HepG2 (cell line): ENCODE measurements at regions not wholly inside any gene's neighbourhood (a gene's known extent, or its start where the extent isn't known, plus 50 kb on each side); places are given as distances from the start of the nearest gene placed in this dataset.

Experiments
- ATAC-seq: fragments of 200-7000 bp; cut with Tn5 transposase; 3 replicates; pipeline ENCODE4 v1.9.1; 2020; ENCODE audit warnings: mild to moderate bottlenecking, moderate library complexity
- BruUV-seq: library from RNA; stranded (reverse); fragments of 400-500 nt; replicated peaks from 2 replicates; lab custom pipeline; 2021; lab: Mats Ljungman, UMichigan
- CTCF ChIA-PET: fragments of 300-600 bp; formaldehyde crosslinking; extraction: SDS; loops from one replicate; lab custom pipeline; 2021; ENCODE audit warnings: low total read pairs, inconsistent platforms, low intra/inter-chr PET ratio; lab: Yijun Ruan, JAX
- POLR2A ChIA-PET: fragments of 350-600 bp; sonication (Branson Sonifier 250); formaldehyde crosslinking; loops from one replicate; lab custom pipeline; 2020; ENCODE audit warnings: antibody characterized with exemption, inconsistent platforms; lab: Yijun Ruan, JAX
- DNase-seq: peaks from one replicate; pipeline ENCODE4 v3.0.0-alpha.2; 2015; ENCODE audit warnings: low spot score
- FAIRE-seq: peaks from 3 replicates; lab custom pipeline; 2011; peaks lifted over from hg19 to GRCh38; lab: Jason Lieb, UNC
- H2AFZ ChIP-seq: one replicate; pipeline ENCODE4 v1.6.1; 2011; ENCODE audit warnings: low read length, inconsistent platforms
- H3K27ac ChIP-seq: fragments of 300-600 bp; 3 replicates; pipeline ENCODE4 v1.8.0; 2011; ENCODE audit warnings: mixed run types, mild to moderate bottlenecking, mixed read lengths, low read length, inconsistent platforms; ENCODE audit not compliant: insufficient read depth; ENCODE audit errors: extremely low read length
- H3K27me3 ChIP-seq, 2 experiments: fragments of 200-600 bp in 1 of 2; 2 replicates in 1 of 2; 3 replicates in 1 of 2; pipeline versions ENCODE4 v1.6.0 to v1.8.0; 2011; ENCODE audit warnings: low read length in 2 of 2, mild to moderate bottlenecking in 2 of 2, moderate library complexity in 2 of 2, inconsistent platforms in 1 of 2; ENCODE audit not compliant: insufficient read depth in 2 of 2, control insufficient read depth in 1 of 2
- H3K36me3 ChIP-seq, 2 experiments: fragments of 200-600 bp in 1 of 2; replicated peaks in 1 of 2; 2 replicates in 1 of 2; 3 replicates in 1 of 2; pipeline versions ENCODE4 v1.5.1 to v1.8.0; 2011; ENCODE audit warnings: low read length in 2 of 2, inconsistent platforms in 1 of 2; ENCODE audit not compliant: insufficient read depth in 2 of 2, control insufficient read depth in 1 of 2
- H3K4me1 ChIP-seq: 2 replicates; pipeline ENCODE4 v1.5.1; 2012; ENCODE audit warnings: low read length, inconsistent platforms; ENCODE audit not compliant: insufficient read depth
- H3K4me2 ChIP-seq: 2 replicates; pipeline ENCODE4 v1.6.0; 2011; ENCODE audit warnings: low read depth, low read length, inconsistent platforms
- H3K4me3 ChIP-seq, 3 experiments: fragments of 200-600 bp in 1 of 3; sonication (generic), shearing (Covaris generic) in 1 of 3; replicated peaks in 1 of 3; 2 replicates each; pipeline ENCODE4 v1.5.1; 2011 to 2016; ENCODE audit warnings: low read length in 3 of 3, inconsistent platforms in 2 of 3, low read depth in 2 of 3, mild to moderate bottlenecking in 2 of 3, control low read depth in 1 of 3, mixed read lengths in 1 of 3; ENCODE audit not compliant: insufficient read depth in 1 of 3
- H3K79me2 ChIP-seq: one replicate; pipeline ENCODE4 v1.6.1; 2011; ENCODE audit warnings: low read length, inconsistent platforms; ENCODE audit not compliant: insufficient read depth
- H3K9ac ChIP-seq: 2 replicates; pipeline ENCODE4 v1.6.0; 2011; ENCODE audit warnings: mild to moderate bottlenecking, low read depth, low read length, inconsistent platforms; ENCODE audit not compliant: insufficient read depth
- H3K9me3 ChIP-seq: 2 replicates; pipeline ENCODE4 v1.5.1; 2012; ENCODE audit warnings: mild to moderate bottlenecking, low read length
- H4K20me1 ChIP-seq: 2 replicates; pipeline ENCODE4 v1.6.0; 2011; ENCODE audit warnings: inconsistent platforms, mild to moderate bottlenecking, low read length, moderate library complexity; ENCODE audit not compliant: insufficient read depth
- MBNL3 ChIP-seq: fragments of 250-450 bp; sonication (Bioruptor Pico); conservative IDR thresholded peaks from 2 replicates; pipeline ENCODE4 v1.8.0; 2022; ENCODE audit warnings: mild to moderate bottlenecking, inconsistent platforms
- MIER3 ChIP-seq: IDR thresholded peaks from 2 replicates; pipeline ENCODE4 v1.6.1; 2016; ENCODE audit warnings: missing compliant biosample characterization, borderline replicate concordance
- MNT ChIP-seq: fragments of 450-650 bp; IDR thresholded peaks from 2 replicates; pipeline ENCODE4 v1.6.1; 2016
- RFXANK ChIP-seq: IDR thresholded peaks from 2 replicates; pipeline ENCODE4 v1.6.1; 2016
- SUZ12 ChIP-seq: fragments of 150-350 bp; IDR thresholded peaks from 2 replicates; pipeline ENCODE4 v1.6.1; 2014; ENCODE audit warnings: low read depth, low read length
- ZBTB2 ChIP-seq: sonication (generic); formaldehyde crosslinking; IDR thresholded peaks from 2 replicates; pipeline ENCODE4 v1.8.0; 2022; ENCODE audit warnings: low read depth, missing genetic modification reagents
- ZBTB40 ChIP-seq, 2 experiments: fragments of 450-650 bp in 1 of 2; sonication (generic) in 1 of 2; formaldehyde crosslinking in 1 of 2; IDR thresholded peaks; 2 replicates each; pipeline versions ENCODE4 v1.6.1 to v1.8.0; 2016 to 2022; ENCODE audit warnings: antibody characterized with exemption in 1 of 2, mild to moderate bottlenecking in 1 of 2, missing genetic modification reagents in 1 of 2
- ZNF414 ChIP-seq: sonication (generic); formaldehyde crosslinking; IDR thresholded peaks from 2 replicates; pipeline ENCODE4 v1.5.0; 2020; ENCODE audit warnings: missing genetic modification reagents
- ZNF496 ChIP-seq: sonication (generic); formaldehyde crosslinking; IDR thresholded peaks from 2 replicates; pipeline ENCODE4 v1.8.1; 2023; ENCODE audit warnings: mild to moderate bottlenecking, moderate library complexity, missing genetic modification reagents; ENCODE audit not compliant: insufficient replicate concordance
- WGBS: methylation state at CpG from one replicate; pipeline ENCODE4 v1.1.6; 2017; ENCODE audit warnings: low lambda C conversion rate; 5-methylcytosine and 5-hydroxymethylcytosine counted together
- in situ Hi-C: cut with HindIII; loops from 2 replicates; pipeline ENCODE4 v1.10.0; 2017; ENCODE audit warnings: low pct_unique_long_range_greater_than_20kb; ENCODE audit not compliant: extremely low pct_ligation_motif_present
- intact Hi-C: fragments of 100-400 bp; cut with micrococcal nuclease; formaldehyde crosslinking; loops from one replicate; pipeline ENCODE4 v1.10.0; 2022; ENCODE audit not compliant: unreplicated experiment

- no peak for TF ChIP-seq ZBTB40 (IDR thresholded peaks at IDR 0.05)
- no peak for TF ChIP-seq ZBTB40 (CRISPR knock-in tag; IDR thresholded peaks at IDR 0.05)
- no peak for TF ChIP-seq MBNL3
- TF ChIP-seq SUZ12 = no peak
- no peak for TF ChIP-seq RFXANK
Observed at GRCh38 chr6:82701341-82701740, 337.7 kb downstream of the TPBG start (continued).

- CTCF ChIA-PET = no interaction called here
- no peaks in the 10 kb centered on the region for H3K36me3 ChIP-seq
- H3K9me3 ChIP-seq = peaks cover 6% of the 10 kb centered on the region
- no peaks in the 10 kb centered on the region for H3K27me3 ChIP-seq
- ATAC-seq = no peak
- H3K79me2 ChIP-seq = no peaks in the 10 kb centered on the region
- no TSS peak for BruUV-seq
- no peaks in the 10 kb centered on the region for H4K20me1 ChIP-seq
- WGBS = 21% methylated on average over 3 of the region's 3 CpGs
- no peak overlapping the region for H3K9ac ChIP-seq
- no peaks in the 10 kb centered on the region for H3K4me1 ChIP-seq
- FAIRE-seq = no peak
- H2AFZ ChIP-seq = no peak overlapping the region
- no peak overlapping the region for H3K27ac ChIP-seq
- in situ Hi-C loops (no loop called here), intact Hi-C loops (no loop called here)
- no peak overlapping the region for H3K4me3 ChIP-seq
- POLR2A ChIA-PET = no interaction called here
- H3K4me2 ChIP-seq = no peak overlapping the region
- DNase-seq = no peak
- TF ChIP-seq ZBTB2 (CRISPR knock-in tag) = no peak
- no peak for TF ChIP-seq ZNF496
- TF ChIP-seq MIER3 (CRISPR knock-in tag) = no peak
- TF ChIP-seq MNT = no peak
- no peak for TF ChIP-seq ZNF414
Observed at GRCh38 chr6:82702574-82702973, 339.0 kb downstream of the TPBG start.
